ENCODE measurements at regions not wholly inside any gene's neighbourhood (a gene's known extent, or its start where the extent isn't known, plus 50 kb on each side); places are given as distances from the start of the nearest gene placed in this dataset.

DNA sequence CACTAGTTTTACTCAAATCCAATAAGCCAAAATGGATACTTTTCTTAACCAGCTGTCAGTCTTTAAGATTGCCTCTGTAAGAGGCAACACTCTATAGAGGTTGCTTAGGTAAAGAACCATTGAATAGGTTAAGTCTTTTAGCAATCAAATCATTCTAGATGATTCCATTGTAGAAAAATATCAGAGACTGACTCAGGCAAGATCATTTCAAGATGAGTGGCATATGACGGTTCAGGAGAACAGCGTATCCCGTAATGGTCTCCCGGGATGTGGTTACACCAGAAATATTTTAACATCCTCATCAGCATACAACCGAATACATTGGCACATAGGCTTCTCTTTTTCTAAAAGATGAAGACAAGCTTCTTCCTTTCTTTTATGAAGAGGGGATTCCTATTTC, 641.7 kb upstream of the AGA start (continued):
- TF ChIP-seq HMG20A (CRISPR knock-in tag; IDR thresholded peaks at IDR 0.05; ENCODE audit: borderline replicate concordance) (no peak), MEF2D (CRISPR knock-in tag; IDR thresholded peaks at IDR 0.05) (no peak), CEBPG (CRISPR knock-in tag; IDR thresholded peaks at IDR 0.05) (no peak), CCDC6 (CRISPR knock-in tag; IDR thresholded peaks at IDR 0.05) (no peak), HNRNPL (IDR thresholded peaks at IDR 0.05; ENCODE audit: low read depth, low read length) (no peak), DMAP1 (CRISPR knock-in tag; IDR thresholded peaks at IDR 0.05) (no peak), ZNF792 (CRISPR knock-in tag; IDR thresholded peaks at IDR 0.05) (no peak), SATB2 (CRISPR knock-in tag; IDR thresholded peaks at IDR 0.05) (no peak), AKAP8 (CRISPR knock-in tag; IDR thresholded peaks at IDR 0.05) (no peak)
- TF ChIP-seq, protein P1, sequence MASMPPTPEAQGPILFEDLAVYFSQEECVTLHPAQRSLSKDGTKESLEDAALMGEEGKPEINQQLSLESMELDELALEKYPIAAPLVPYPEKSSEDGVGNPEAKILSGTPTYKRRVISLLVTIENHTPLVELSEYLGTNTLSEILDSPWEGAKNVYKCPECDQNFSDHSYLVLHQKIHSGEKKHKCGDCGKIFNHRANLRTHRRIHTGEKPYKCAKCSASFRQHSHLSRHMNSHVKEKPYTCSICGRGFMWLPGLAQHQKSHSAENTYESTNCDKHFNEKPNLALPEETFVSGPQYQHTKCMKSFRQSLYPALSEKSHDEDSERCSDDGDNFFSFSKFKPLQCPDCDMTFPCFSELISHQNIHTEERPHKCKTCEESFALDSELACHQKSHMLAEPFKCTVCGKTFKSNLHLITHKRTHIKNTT (CRISPR knock-in tag; IDR thresholded peaks at IDR 0.05), result no peak

DNA sequence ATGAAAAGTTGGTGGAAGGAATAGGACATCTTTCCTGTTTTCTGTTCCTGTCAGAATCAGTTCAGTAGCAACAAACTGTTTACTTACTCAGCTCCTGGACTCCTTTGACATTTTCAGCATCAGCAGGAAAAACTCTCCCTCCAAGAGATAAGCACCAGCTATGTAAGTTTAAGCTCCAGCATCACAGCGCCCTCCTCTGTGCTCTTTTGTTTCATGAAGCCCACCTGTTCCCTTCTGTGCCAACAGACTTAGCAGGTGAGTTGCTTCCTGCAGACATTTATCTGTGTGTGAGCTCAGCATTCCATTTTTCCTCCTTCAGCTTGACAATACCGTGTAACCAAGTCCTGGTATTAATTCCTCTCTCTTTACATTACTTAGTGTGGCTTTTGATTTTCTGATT, 644.1 kb upstream of the AGA start:
- DNase-seq (ENCODE audit: low spot score) (peak; percentile 0), FAIRE-seq (no peak), ATAC-seq (no peak)
- BruUV-seq (replicated peaks), result no TSS peak
- in situ Hi-C loops (cut with HindIII; ENCODE audit: extremely low pct_ligation_motif_present, low pct_unique_long_range_greater_than_20kb), result no loop called here
- Histone ChIP-seq H2AFZ (ENCODE audit: low read length) (no peak overlapping the region), H3K27me3 (ENCODE audit: control insufficient read depth in 1 of 2, insufficient read depth in 2 of 2, low read length in 2 of 2) (no peaks in the 10 kb centered on the region), H4K20me1 (ENCODE audit: insufficient read depth, low read length) (no peaks in the 10 kb centered on the region), H3K79me2 (ENCODE audit: insufficient read depth, low read length) (no peaks in the 10 kb centered on the region), H3K9ac (ENCODE audit: insufficient read depth, low read depth, low read length) (no peak overlapping the region), H3K4me3 (replicated peaks in 1 of 3; ENCODE audit: insufficient read depth in 1 of 3, low read depth in 2 of 3, low read length in 3 of 3) (no peak overlapping the region), H3K9me3 (ENCODE audit: low read length) (no peaks in the 10 kb centered on the region), H3K36me3 (replicated peaks in 1 of 2; ENCODE audit: control insufficient read depth in 1 of 2, insufficient read depth in 2 of 2, low read length in 2 of 2) (no peaks in the 10 kb centered on the region), H3K27ac (ENCODE audit: extremely low read length, insufficient read depth, low read length) (no peak overlapping the region), H3K4me2 (ENCODE audit: low read depth, low read length) (no peak overlapping the region), H3K4me1 (ENCODE audit: insufficient read depth, low read length) (no peaks in the 10 kb centered on the region)
- intact Hi-C loops (cut with micrococcal nuclease; ENCODE audit: unreplicated experiment), result no loop called here
- WGBS (ENCODE audit: low lambda C conversion rate), result 0% methylated on average over 2 of the region's 2 CpGs
- CTCF ChIA-PET (ENCODE audit: low intra/inter-chr PET ratio, low total read pairs), result no interaction called here
- POLR2A ChIA-PET, result no interaction called here
- TF ChIP-seq CHCHD3 (CRISPR knock-in tag; IDR thresholded peaks at IDR 0.05), result no peak
- no peak for TF ChIP-seq ZNF530 (CRISPR knock-in tag; IDR thresholded peaks at IDR 0.05; ENCODE audit: low read depth)
- TF ChIP-seq, protein P2, sequence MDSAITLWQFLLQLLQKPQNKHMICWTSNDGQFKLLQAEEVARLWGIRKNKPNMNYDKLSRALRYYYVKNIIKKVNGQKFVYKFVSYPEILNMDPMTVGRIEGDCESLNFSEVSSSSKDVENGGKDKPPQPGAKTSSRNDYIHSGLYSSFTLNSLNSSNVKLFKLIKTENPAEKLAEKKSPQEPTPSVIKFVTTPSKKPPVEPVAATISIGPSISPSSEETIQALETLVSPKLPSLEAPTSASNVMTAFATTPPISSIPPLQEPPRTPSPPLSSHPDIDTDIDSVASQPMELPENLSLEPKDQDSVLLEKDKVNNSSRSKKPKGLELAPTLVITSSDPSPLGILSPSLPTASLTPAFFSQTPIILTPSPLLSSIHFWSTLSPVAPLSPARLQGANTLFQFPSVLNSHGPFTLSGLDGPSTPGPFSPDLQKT (CRISPR knock-in tag; IDR thresholded peaks at IDR 0.05; ENCODE audit: borderline replicate concordance), result no peak
- no peak for TF ChIP-seq ZNF343 (CRISPR knock-in tag; IDR thresholded peaks at IDR 0.05)
- no peak for TF ChIP-seq ISX (CRISPR knock-in tag; conservative IDR thresholded peaks at IDR 0.05)
- TF ChIP-seq PHF8 (CRISPR knock-in tag; IDR thresholded peaks at IDR 0.05), result no peak
- TF ChIP-seq, protein P3, sequence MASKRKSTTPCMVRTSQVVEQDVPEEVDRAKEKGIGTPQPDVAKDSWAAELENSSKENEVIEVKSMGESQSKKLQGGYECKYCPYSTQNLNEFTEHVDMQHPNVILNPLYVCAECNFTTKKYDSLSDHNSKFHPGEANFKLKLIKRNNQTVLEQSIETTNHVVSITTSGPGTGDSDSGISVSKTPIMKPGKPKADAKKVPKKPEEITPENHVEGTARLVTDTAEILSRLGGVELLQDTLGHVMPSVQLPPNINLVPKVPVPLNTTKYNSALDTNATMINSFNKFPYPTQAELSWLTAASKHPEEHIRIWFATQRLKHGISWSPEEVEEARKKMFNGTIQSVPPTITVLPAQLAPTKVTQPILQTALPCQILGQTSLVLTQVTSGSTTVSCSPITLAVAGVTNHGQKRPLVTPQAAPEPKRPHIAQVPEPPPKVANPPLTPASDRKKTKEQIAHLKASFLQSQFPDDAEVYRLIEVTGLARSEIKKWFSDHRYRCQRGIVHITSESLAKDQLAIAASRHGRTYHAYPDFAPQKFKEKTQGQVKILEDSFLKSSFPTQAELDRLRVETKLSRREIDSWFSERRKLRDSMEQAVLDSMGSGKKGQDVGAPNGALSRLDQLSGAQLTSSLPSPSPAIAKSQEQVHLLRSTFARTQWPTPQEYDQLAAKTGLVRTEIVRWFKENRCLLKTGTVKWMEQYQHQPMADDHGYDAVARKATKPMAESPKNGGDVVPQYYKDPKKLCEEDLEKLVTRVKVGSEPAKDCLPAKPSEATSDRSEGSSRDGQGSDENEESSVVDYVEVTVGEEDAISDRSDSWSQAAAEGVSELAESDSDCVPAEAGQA (IDR thresholded peaks at IDR 0.05; ENCODE audit: low read depth), result no peak
- TF ChIP-seq, protein P3 (CRISPR knock-in tag; IDR thresholded peaks at IDR 0.05; ENCODE audit: borderline replicate concordance), result no peak
- TF ChIP-seq ERF (CRISPR knock-in tag; IDR thresholded peaks at IDR 0.05), result no peak
- TF ChIP-seq ZFP36 (IDR thresholded peaks at IDR 0.05; ENCODE audit: borderline replicate concordance, low read depth, low read length, partially characterized antibody), result no peak

Measured in HepG2 (cell line).